GM21619 (cell line): ENCODE measurements at regions not wholly inside any gene's neighbourhood (a gene's known extent, or its start where the extent isn't known, plus 50 kb on each side); places are given as distances from the start of the nearest gene placed in this dataset.
"Not testable (repeated sequence)": the region's sequence is repeated elsewhere in the genome, so short reads cannot be mapped to it uniquely, and the experiment has no call there.

Experiments
- ATAC-seq: cut with Tn5 transposase; IDR thresholded peaks from one replicate; pipeline ENCODE4 v1.9.1; 2021; ENCODE audit not compliant: unreplicated experiment

DNA sequence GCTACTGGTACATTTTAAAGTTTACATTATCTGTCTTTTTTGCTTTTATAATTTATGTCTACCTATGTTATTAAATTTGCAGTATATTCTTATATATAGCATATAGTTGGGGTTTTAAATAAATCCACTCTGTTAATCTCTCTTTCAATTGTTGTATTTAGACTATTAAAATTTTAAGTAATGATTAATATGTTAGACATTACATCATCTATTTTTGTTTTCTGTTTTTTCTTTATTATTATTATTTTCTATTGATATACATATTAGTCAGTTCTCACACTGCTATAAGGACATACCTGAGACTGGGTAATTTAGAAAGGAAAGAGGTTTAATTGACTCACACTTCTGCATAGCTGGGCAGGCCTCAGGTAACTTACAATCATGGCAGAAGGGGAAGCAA is 1338.2 kb upstream of the GJE1 start:
- no peak for ATAC-seq

DNA sequence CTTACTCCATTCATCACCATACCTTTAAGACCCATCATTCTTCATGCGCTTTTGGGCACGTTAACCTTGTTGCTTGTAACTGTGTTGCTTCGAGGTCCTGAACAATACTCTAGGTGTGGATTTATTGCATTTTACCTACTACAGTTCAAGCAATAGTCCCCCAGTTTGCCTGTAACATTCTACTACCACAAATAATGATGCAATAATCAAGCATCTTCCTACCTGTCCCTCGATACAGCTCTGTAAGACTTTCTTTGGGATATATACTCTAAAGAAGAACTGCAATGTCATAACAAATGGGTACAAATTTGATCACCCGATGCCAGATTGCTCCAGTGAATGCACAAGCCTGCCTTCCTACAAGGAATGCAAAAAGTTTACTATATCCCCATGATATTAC is 1342.6 kb upstream of the GJE1 start:
- ATAC-seq: no peak

DNA sequence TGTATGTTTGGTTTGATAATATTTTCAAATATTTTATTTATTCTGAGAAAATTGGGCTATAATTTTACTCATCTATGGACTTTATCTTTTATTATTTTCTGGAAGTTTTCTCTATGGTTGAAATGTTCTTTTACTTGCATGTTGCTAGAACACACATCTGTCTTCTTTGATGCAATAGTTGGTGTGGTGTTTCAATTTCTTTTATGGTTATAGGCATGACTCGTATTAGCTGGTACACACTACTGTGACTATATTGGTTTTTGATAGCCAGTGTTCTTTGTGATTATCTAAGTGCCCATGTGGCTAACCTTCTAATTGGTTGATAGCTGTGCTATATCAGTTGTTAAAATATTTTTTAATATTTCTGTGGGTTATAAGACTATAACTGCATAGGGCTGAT is 1343.3 kb upstream of the GJE1 start:
- ATAC-seq: no peak

GRCh38 chr6:140785926-140786325 is 1346.8 kb upstream of the GJE1 start:
- ATAC-seq: no peak

- ATAC-seq: no peak
Observed at GRCh38 chr6:140784573-140784972, 1348.2 kb upstream of the GJE1 start.

DNA sequence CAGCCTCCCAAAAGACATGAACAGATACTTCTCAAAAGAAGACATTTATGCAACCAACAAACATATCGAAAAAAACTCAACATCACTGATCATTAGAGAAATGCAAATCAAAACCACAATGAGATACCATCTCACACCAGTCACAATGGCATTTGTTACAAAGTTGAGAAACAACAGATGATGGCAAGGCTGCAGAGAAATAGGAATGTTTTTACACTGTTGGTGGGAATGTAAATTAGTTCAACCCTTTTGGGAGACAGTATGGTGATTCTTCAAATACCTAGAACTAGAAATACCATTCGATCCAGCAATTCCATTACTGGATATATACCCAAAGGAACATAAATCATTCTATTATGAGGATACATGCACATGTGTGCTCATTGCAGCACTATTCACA is 1349.2 kb upstream of the GJE1 start:
- not testable (repeated sequence) for ATAC-seq

DNA sequence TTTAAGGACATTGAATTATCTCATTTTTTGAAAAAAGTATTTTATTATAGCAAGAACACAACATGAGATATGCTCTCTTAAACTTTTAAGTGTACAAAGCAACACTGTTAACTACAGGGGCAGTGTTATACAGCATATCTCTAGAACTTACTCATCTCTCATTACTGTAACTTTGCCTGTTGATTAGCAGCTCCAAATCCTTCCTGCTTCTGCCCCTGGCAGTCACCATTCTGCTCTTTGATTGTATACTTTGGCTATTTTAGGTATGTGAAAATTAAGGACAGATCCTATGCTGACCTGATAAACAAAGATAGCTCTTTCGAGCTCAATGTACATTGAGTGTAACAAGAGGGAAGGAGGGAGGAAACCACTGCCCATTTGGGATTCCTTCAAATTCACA is 1349.8 kb upstream of the GJE1 start:
- ATAC-seq: no peak

GRCh38 chr6:140779991-140780596 is 1352.6 kb upstream of the GJE1 start:
- ATAC-seq: no peak

DNA sequence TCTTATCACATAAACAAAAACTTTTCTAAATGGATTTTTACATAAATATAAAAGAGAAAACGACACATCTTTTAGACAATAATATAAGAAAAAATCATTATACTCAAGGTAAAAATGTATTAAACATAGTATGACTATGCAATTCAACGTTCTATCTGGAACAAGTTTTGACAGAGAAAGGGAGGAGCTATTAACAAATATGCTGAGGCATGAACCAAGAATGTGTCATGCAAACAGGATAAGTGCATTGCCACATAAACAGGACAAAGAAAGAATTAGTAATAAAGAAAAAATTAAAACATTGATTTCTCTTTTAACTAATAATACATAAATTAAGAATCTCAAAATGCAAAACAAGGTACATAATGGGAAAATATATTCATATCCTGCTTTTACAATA is 1353.4 kb upstream of the GJE1 start:
- no peak for ATAC-seq

DNA sequence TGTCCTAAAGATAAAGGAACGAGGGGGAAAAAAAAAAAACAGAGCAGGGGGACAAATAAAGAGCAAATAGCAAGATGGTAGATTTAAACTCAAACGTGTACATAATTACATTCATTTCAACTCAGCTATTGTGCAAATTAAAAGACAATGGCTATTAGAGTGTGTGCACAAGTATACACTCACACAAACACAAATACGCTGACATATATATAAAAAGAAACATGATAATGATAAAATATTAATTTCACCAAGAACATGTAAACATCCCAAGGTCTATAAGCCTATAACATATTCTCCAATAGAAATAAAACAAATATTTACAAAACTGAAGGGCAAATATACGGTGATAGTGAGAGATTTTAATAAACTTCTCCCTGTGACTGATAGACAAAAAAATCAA is 1354.9 kb upstream of the GJE1 start:
- no peak for ATAC-seq

GRCh38 chr6:140775061-140775460 is 1357.7 kb upstream of the GJE1 start:
- ATAC-seq: no peak

DNA sequence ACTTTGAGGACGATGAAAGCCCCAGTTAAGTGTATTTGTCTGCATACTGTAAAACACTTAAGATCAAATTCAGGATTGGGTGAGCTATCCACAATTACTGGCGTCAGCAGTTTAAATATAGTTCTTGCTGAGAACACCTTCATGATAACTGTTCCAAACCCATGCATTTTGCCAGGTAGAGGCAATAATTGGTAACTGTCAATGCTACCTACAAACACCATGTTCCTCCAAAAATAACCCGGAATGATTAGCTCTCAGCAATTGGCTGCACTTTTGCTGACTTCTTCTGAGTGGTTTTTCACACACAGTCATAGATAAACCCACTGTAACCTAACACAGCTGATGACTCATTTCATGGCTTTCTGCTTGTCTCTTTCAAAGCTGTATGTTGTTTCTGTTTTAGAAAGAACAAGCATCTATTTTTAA is 1358.6 kb upstream of the GJE1 start:
- peak; percentile 100 for ATAC-seq

GRCh38 chr6:140773276-140773675 is 1359.4 kb upstream of the GJE1 start:
- ATAC-seq: no peak

DNA sequence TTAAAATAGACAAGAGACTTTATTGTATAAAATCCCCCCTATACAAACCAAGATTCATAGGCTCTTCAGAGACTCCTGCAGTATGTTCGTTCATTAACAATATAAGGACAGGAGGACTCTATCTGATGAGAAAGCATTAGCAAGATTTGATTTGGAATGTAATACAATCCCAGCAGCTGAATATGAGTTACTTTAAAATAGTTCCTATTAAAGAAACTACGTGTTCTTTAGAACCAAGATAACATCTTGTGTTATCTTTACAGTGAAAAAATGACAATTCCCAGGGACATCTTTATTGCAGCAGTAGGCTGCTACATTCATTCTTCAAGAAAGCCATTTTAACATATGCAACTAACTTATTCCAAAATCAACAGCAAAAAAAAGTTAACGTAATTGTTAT is 1360.1 kb upstream of the GJE1 start:
- no peak for ATAC-seq

DNA sequence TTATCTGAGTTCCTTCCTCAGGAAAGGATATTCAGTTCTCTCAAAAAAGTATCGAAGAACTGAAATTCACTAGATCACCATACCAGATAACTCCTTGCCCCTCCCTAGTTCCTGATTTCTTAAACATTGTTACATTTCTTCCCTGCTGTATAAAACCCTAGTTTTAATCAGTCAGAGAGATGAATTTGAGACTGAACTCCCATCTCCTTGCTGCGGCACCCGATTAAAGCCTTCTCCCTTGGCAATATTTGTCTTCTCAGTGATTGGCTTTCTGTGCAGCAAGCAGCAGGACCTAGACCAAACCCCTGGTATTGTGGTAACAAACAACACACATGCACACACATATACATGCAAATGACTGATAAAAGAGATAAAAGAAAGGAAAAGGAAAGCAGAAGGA is 1364.6 kb upstream of the GJE1 start:
- no peak for ATAC-seq

GRCh38 chr6:140766999-140767398 is 1365.7 kb upstream of the GJE1 start:
- ATAC-seq: no peak

DNA sequence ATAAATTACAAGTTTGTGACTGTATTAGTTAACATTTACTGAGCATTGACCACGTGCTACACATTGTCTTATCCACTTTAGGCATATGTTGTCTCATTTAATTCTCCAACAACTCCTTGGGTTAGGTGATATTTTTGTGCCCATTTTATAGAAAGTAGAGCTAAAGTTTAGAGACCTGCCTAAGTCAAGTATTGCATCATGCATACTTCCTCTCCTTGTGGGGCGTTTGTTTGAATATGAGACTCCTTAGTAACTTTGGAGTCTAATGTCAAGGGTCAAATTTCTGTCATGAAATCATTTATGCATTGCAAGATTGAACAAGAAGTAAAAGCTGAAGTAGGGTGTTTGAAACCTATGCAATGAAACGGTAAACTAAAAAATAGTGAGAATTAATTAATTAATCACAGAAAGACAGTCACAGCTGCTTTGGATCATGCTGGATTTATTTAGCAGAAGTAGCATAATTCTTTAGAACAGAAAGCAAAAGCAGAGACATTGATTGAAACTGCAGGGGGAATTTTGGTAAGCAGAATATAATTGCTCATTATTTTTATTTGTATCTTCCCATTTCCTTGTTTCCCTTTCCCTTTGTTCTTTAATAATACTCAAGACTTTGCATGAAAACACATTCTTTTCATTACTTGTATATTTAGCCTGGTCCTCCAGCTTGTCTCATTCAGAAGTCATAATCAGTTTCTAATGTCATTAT is 1374.4 kb upstream of the GJE1 start:
- ATAC-seq: no peak

DNA sequence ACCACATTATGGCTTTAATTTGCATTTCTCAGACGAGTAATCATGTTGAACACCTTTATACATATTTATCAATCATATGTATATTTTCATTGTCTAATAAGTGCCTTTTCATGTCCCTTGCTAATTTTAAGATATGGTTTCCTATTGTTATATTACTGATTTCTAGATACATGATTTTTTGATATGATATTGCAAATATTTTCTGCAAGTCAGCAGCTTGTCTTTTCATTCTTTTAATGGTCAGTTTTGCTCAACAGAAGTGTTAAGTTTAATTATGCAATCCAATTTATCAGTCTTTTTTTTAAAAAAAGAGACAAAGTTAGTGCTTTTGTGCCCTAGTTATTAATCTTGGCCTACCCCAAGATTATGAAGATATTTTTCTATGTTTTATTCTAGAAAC is 1377.8 kb upstream of the CITED2 start:
- ATAC-seq: no peak

- ATAC-seq: no peak
Observed at GRCh38 chr6:140747114-140747513, 1372.7 kb upstream of the CITED2 start.

GRCh38 chr6:140744659-140745320 is 1370.3 kb upstream of the CITED2 start:
- ATAC-seq: peak; percentile 68

- ATAC-seq: no peak
Observed at GRCh38 chr6:140736231-140736630, 1361.8 kb upstream of the CITED2 start.

GRCh38 chr6:140732991-140733390 is 1358.5 kb upstream of the CITED2 start:
- no peak for ATAC-seq
